Keratinocyte (primary cell): ENCODE measurements at regions not wholly inside any gene's neighbourhood (a gene's known extent, or its start where the extent isn't known, plus 50 kb on each side); places are given as distances from the start of the nearest gene placed in this dataset.

Experiments used
- DNase-seq: peaks from one replicate; pipeline ENCODE4 v3.0.0-alpha.2; 2011; ENCODE audit warnings: low read depth, missing footprints, low spot score
- FAIRE-seq: peaks from 2 replicates; lab custom pipeline; 2011; peaks lifted over from hg19 to GRCh38; lab: Jason Lieb, UNC
- H2AFZ ChIP-seq: 2 replicates; pipeline ENCODE4 v1.6.0; 2012; ENCODE audit warnings: low read length, control low read depth, inconsistent platforms; ENCODE audit not compliant: control insufficient read depth
- H3K27ac ChIP-seq: 2 replicates; pipeline ENCODE4 v1.5.1; 2011; ENCODE audit warnings: low read length; ENCODE audit not compliant: control insufficient read depth, insufficient read depth
- H3K27me3 ChIP-seq: 3 replicates; pipeline ENCODE4 v1.6.0; 2011; ENCODE audit warnings: low read length; ENCODE audit not compliant: control insufficient read depth, insufficient read depth; ENCODE audit errors: extremely low read depth
- H3K36me3 ChIP-seq, 2 experiments: 2 replicates in 1 of 2; 3 replicates in 1 of 2; pipeline ENCODE4 v1.5.1; 2011; ENCODE audit warnings: low read length in 2 of 2, mild to moderate bottlenecking in 1 of 2; ENCODE audit not compliant: control insufficient read depth in 2 of 2, insufficient read depth in 2 of 2; ENCODE audit errors: extremely low read depth in 1 of 2
- H3K4me1 ChIP-seq: 3 replicates; pipeline ENCODE4 v1.5.1; 2011; ENCODE audit warnings: low read length; ENCODE audit not compliant: control insufficient read depth, insufficient read depth; ENCODE audit errors: extremely low read depth
- H3K4me2 ChIP-seq: 3 replicates; pipeline ENCODE4 v1.6.0; 2011; ENCODE audit warnings: low read depth, low read length; ENCODE audit not compliant: control insufficient read depth, insufficient read depth; ENCODE audit errors: extremely low read depth
- H3K4me3 ChIP-seq, 3 experiments: fragments of 200-600 bp in 1 of 3; sonication (generic) in 1 of 3; 2 replicates in 2 of 3; 3 replicates in 1 of 3; pipeline ENCODE4 v1.5.1; 2011 to 2016; ENCODE audit warnings: low read length in 3 of 3, mild to moderate bottlenecking in 3 of 3, control low read depth in 2 of 3, inconsistent platforms in 1 of 3, low read depth in 1 of 3, mixed read lengths in 1 of 3, mixed run types in 1 of 3, moderate library complexity in 1 of 3; ENCODE audit not compliant: control insufficient read depth in 2 of 3, insufficient read depth in 2 of 3; ENCODE audit errors: extremely low read depth in 1 of 3
- H3K79me2 ChIP-seq: 2 replicates; pipeline ENCODE4 v1.6.0; 2012; ENCODE audit warnings: low read length; ENCODE audit not compliant: control insufficient read depth, insufficient read depth
- H3K9ac ChIP-seq: 3 replicates; pipeline ENCODE4 v1.6.0; 2011; ENCODE audit warnings: low read length; ENCODE audit not compliant: control insufficient read depth, insufficient read depth; ENCODE audit errors: extremely low read depth
- H3K9me1 ChIP-seq: 3 replicates; pipeline ENCODE4 v1.6.0; 2011; ENCODE audit warnings: low read length; ENCODE audit not compliant: control insufficient read depth, insufficient read depth; ENCODE audit errors: extremely low read depth
- H3K9me3 ChIP-seq: 2 replicates; pipeline ENCODE4 v1.5.1; 2012; ENCODE audit warnings: low read depth, low read length; ENCODE audit not compliant: control insufficient read depth
- H4K20me1 ChIP-seq: 3 replicates; pipeline ENCODE4 v1.6.0; 2011; ENCODE audit warnings: low read length; ENCODE audit not compliant: control insufficient read depth, insufficient read depth; ENCODE audit errors: extremely low read depth
- CTCF ChIP-seq, 3 experiments: IDR thresholded peaks in 1 of 3; conservative IDR thresholded peaks in 1 of 3; optimal IDR thresholded peaks in 1 of 3; 2 replicates in 2 of 3; 3 replicates in 1 of 3; pipeline versions ENCODE3 to v1.5.1; 2011; ENCODE audit warnings: low read length in 3 of 3, mild to moderate bottlenecking in 3 of 3, moderate library complexity in 2 of 3, control low read depth in 1 of 3, inconsistent platforms in 1 of 3; ENCODE audit not compliant: insufficient read depth in 2 of 3; ENCODE audit errors: extremely low read depth in 1 of 3
- EZH2 ChIP-seq: IDR thresholded peaks from one replicate; pipeline ENCODE4 v1.6.1; 2012; ENCODE audit warnings: inconsistent platforms, mild to moderate bottlenecking, low read length, moderate library complexity
- dilution Hi-C: fragments of 300-500 bp; cut with MboI; formaldehyde crosslinking; loops from one replicate; pipeline ENCODE4 v1.7.0; 2020; ENCODE audit warnings: low sequenced_read_pairs; ENCODE audit not compliant: extremely low pct_ligation_motif_present

GRCh38 chr2:215849771-215850170 is 163.6 kb downstream of the MREG start:
- no peak overlapping the region for H3K9ac ChIP-seq
- no peak overlapping the region for H3K4me2 ChIP-seq
- H3K9me1 ChIP-seq: no peaks in the 10 kb centered on the region
- dilution Hi-C loops: no loop called here
- TF ChIP-seq EZH2 (no peak), CTCF (optimal IDR thresholded peaks at IDR 0.05 in 1 of 3, IDR thresholded peaks at IDR 0.05 in 1 of 3, conservative IDR thresholded peaks at IDR 0.05 in 1 of 3; ENCODE audit: extremely low read depth in 1 of 3, insufficient read depth in 2 of 3, low read length in 3 of 3) (no peak)
- no peaks in the 10 kb centered on the region for H3K36me3 ChIP-seq
- no peak overlapping the region for H2AFZ ChIP-seq
- H3K79me2 ChIP-seq: no peaks in the 10 kb centered on the region
- no peaks in the 10 kb centered on the region for H3K27me3 ChIP-seq
- no peak for FAIRE-seq
- no peak for DNase-seq
- H3K27ac ChIP-seq: no peak overlapping the region
- no peaks in the 10 kb centered on the region for H3K9me3 ChIP-seq
- no peaks in the 10 kb centered on the region for H4K20me1 ChIP-seq
- H3K4me3 ChIP-seq: no peak overlapping the region
- peaks cover 5% of the 10 kb centered on the region for H3K4me1 ChIP-seq

GRCh38 chr2:215848698-215849097 is 164.7 kb downstream of the MREG start:
- TF ChIP-seq EZH2 (no peak), CTCF (optimal IDR thresholded peaks at IDR 0.05 in 1 of 3, IDR thresholded peaks at IDR 0.05 in 1 of 3, conservative IDR thresholded peaks at IDR 0.05 in 1 of 3; ENCODE audit: extremely low read depth in 1 of 3, insufficient read depth in 2 of 3, low read length in 3 of 3) (no peak)
- Histone ChIP-seq H3K36me3 (no peaks in the 10 kb centered on the region), H2AFZ (no peak overlapping the region), H3K4me1 (peaks cover 9% of the 10 kb centered on the region), H3K27me3 (no peaks in the 10 kb centered on the region), H3K9ac (no peak overlapping the region), H3K4me3 (no peak overlapping the region), H3K9me3 (no peaks in the 10 kb centered on the region), H3K9me1 (no peaks in the 10 kb centered on the region), H3K27ac (no peak overlapping the region), H4K20me1 (no peaks in the 10 kb centered on the region), H3K79me2 (no peaks in the 10 kb centered on the region), H3K4me2 (no peak overlapping the region)
- no peak for DNase-seq
- dilution Hi-C loops: no loop called here
- no peak for FAIRE-seq
